Esophagus squamous epithelium (tissue), 5 donors: ENCODE measurements at regions not wholly inside any gene's neighbourhood (a gene's known extent, or its start where the extent isn't known, plus 50 kb on each side); places are given as distances from the start of the nearest gene placed in this dataset.
A peak's percentile ranks its signal among the peaks of the same experiment; 100 is the strongest.
"Not testable (repeated sequence)": the region's sequence is repeated elsewhere in the genome, so short reads cannot be mapped to it uniquely, and the experiment has no call there.

Experiments used
- DNase-seq: peaks from one replicate; lab custom pipeline; 2025; lab: John Stamatoyannopoulos, UW
- H3K27ac ChIP-seq, 4 donors: fragments of 200-600 bp; sonication (generic); one replicate each; pipeline ENCODE4 v1.5.1; 2016 to 2019; ENCODE audit warnings: mild to moderate bottlenecking in 1 of 4
- H3K27me3 ChIP-seq, 4 donors: fragments of 200-600 bp; sonication (generic); 1 replicate in 3 of 4; 2 replicates in 1 of 4; pipeline versions ENCODE4 v1.5.1 to v1.6.0; 2017 to 2021; ENCODE audit warnings: antibody characterized with exemption in 1 of 4
- H3K36me3 ChIP-seq, 3 donors: fragments of 200-600 bp; sonication (generic); one replicate each; pipeline ENCODE4 v1.5.1; 2016 to 2019
- H3K4me1 ChIP-seq, 3 donors: fragments of 200-600 bp; sonication (generic); one replicate each; pipeline ENCODE4 v1.5.1; 2017 to 2019
- H3K4me3 ChIP-seq, 4 donors: fragments of 200-600 bp; sonication (generic); 1 replicate in 3 of 4; 2 replicates in 1 of 4; pipeline ENCODE4 v1.5.1; 2016 to 2019; ENCODE audit warnings: mild to moderate bottlenecking in 2 of 4, moderate library complexity in 1 of 4
- H3K9me3 ChIP-seq, 3 donors: fragments of 200-600 bp; sonication (generic); one replicate each; pipeline ENCODE4 v1.5.1; 2016 to 2019
- CTCF ChIP-seq, 6 experiments: fragments of 450-650 bp in 4 of 6; fragments of 200-600 bp in 2 of 6; sonication (generic) in 2 of 6; IDR thresholded peaks; one replicate each; pipeline ENCODE4 v1.5.1; 2016 to 2019; ENCODE audit warnings: antibody characterized with exemption in 6 of 6, mild to moderate bottlenecking in 4 of 6, moderate library complexity in 4 of 6
- POLR2A ChIP-seq, 4 donors: fragments of 450-650 bp; IDR thresholded peaks; one replicate each; pipeline ENCODE4 v1.6.1; 2017; ENCODE audit warnings: antibody characterized with exemption in 4 of 4, mild to moderate bottlenecking in 4 of 4, moderate library complexity in 3 of 4
- WGBS, 2 donors: methylation state at CpG; one replicate each; pipeline ENCODE4 v1.1.5; 2018; 5-methylcytosine and 5-hydroxymethylcytosine counted together
- intact Hi-C: fragments of 100-400 bp; cut with DNase I; formaldehyde crosslinking; loops from one replicate; pipeline ENCODE4 v1.15.0; 2022
- donor health status: DM: yes; HTN: yes; CAD: no.

- H3K4me1 ChIP-seq: no peaks in the 10 kb centered on the region
- DNase-seq: no peak
- no peaks in the 10 kb centered on the region for H3K27me3 ChIP-seq
- no peak overlapping the region for H3K27ac ChIP-seq
- no peaks in the 10 kb centered on the region for H3K36me3 ChIP-seq
- no peaks in the 10 kb centered on the region for H3K9me3 ChIP-seq
- TF ChIP-seq CTCF (IDR thresholded peaks at IDR 0.05) (no peak), POLR2A (IDR thresholded peaks at IDR 0.05) (no peak)
- intact Hi-C loops: no loop called here
- 43 to 44% methylated on average over 4 to 5 of the region's 5 CpGs for WGBS, 2 donors
- H3K4me3 ChIP-seq: no peak overlapping the region
Measured at GRCh38 chr1:119260506-119260905, 108.1 kb upstream of the HAO2 start.

- Histone ChIP-seq H3K9me3 (no peaks in the 10 kb centered on the region), H3K27me3 (no peaks in the 10 kb centered on the region), H3K4me3 (no peak overlapping the region), H3K27ac (no peak overlapping the region), H3K4me1 (no peaks in the 10 kb centered on the region), H3K36me3 (no peaks in the 10 kb centered on the region)
- no peak for DNase-seq
- intact Hi-C loops: no loop called here
- WGBS, 2 donors: 16 to 44% methylated on average over 1 of the region's 1 CpG
- no peak for TF ChIP-seq POLR2A (IDR thresholded peaks at IDR 0.05)
Measured at GRCh38 chr1:119266386-119266785, 102.2 kb upstream of the HAO2 start.

GRCh38 chr1:119266858-119267257 lies 101.7 kb upstream of the HAO2 start:
- H3K9me3 ChIP-seq: no peaks in the 10 kb centered on the region
- WGBS, 2 donors: 68 to 84% methylated on average over 3 of the region's 3 CpGs

GRCh38 chr1:119267288-119267687 lies 101.3 kb upstream of the HAO2 start:
- H3K4me3 ChIP-seq, H3K27me3 ChIP-seq, H3K9me3 ChIP-seq, H3K27ac ChIP-seq, H3K36me3 ChIP-seq, intact Hi-C loops, H3K4me1 ChIP-seq, DNase-seq: not testable (repeated sequence)
- 81 to 85% methylated on average over 4 of the region's 4 CpGs for WGBS, 2 donors

More at GRCh38 chr1:119266858-119267257, 101.7 kb upstream of the HAO2 start:
- Histone ChIP-seq H3K4me3 (no peak overlapping the region), H3K36me3 (no peaks in the 10 kb centered on the region), H3K4me1 (no peaks in the 10 kb centered on the region), H3K27ac (no peak overlapping the region), H3K27me3 (no peaks in the 10 kb centered on the region)
- no peak for DNase-seq
- TF ChIP-seq POLR2A (IDR thresholded peaks at IDR 0.05) (no peak), CTCF (IDR thresholded peaks at IDR 0.05) (no peak)
- intact Hi-C loops: no loop called here

- DNase-seq: no peak
- 79 to 84% methylated on average over 1 of the region's 1 CpG for WGBS, 2 donors
- Histone ChIP-seq H3K27me3 (no peaks in the 10 kb centered on the region), H3K27ac (no peak overlapping the region), H3K4me3 (no peak overlapping the region), H3K36me3 (no peaks in the 10 kb centered on the region), H3K9me3 (no peaks in the 10 kb centered on the region), H3K4me1 (no peaks in the 10 kb centered on the region)
- TF ChIP-seq POLR2A (IDR thresholded peaks at IDR 0.05) (no peak), CTCF (IDR thresholded peaks at IDR 0.05) (no peak)
- intact Hi-C loops: no loop called here
Measured at GRCh38 chr1:119268879-119269278, 99.7 kb upstream of the HAO2 start.

- Histone ChIP-seq H3K4me3 (no peak overlapping the region), H3K27me3 (peaks cover 0 to 3% (median 0%) of the 10 kb centered on the region in 4 donors), H3K4me1 (peaks cover 0 to 11% (median 8%) of the 10 kb centered on the region in 3 donors), H3K36me3 (no peaks in the 10 kb centered on the region), H3K9me3 (no peaks in the 10 kb centered on the region), H3K27ac (no peak overlapping the region)
- 45 to 48% methylated on average over 6 of the region's 6 CpGs for WGBS, 2 donors
- no peak for DNase-seq
- intact Hi-C loops: no loop called here
- TF ChIP-seq POLR2A (IDR thresholded peaks at IDR 0.05) (no peak), CTCF (IDR thresholded peaks at IDR 0.05) (peak; percentile 34 to 78 (median 66))
Measured at GRCh38 chr1:119275145-119276134, 93.1 kb upstream of the HAO2 start.
